H1 (cell line): ENCODE measurements at regions not wholly inside any gene's neighbourhood (a gene's known extent, or its start where the extent isn't known, plus 50 kb on each side); places are given as distances from the start of the nearest gene placed in this dataset.

Experiments
- CTCF ChIA-PET: fragments of 300-600 bp; sonication (Branson Sonifier 250); formaldehyde crosslinking; loops from one replicate; lab custom pipeline; 2021; ENCODE audit not compliant: partially characterized antibody; lab: Charles Lee
- POLR2A ChIA-PET: fragments of 300-600 bp; sonication (Branson Sonifier 250); formaldehyde crosslinking; loops from one replicate; lab custom pipeline; 2021; ENCODE audit warnings: inconsistent platforms; ENCODE audit not compliant: partially characterized antibody; lab: Charles Lee
- DNase-seq, 2 experiments: peaks; one replicate each; pipeline versions ENCODE4 v3.0.0 to v3.0.0-alpha.2; 2010 to 2022; ENCODE audit warnings: low spot score in 2 of 2, low read depth in 1 of 2, mixed read lengths in 1 of 2
- FAIRE-seq: peaks from 2 replicates; lab custom pipeline; 2011; peaks lifted over from hg19 to GRCh38; lab: Jason Lieb, UNC
- H2AFZ ChIP-seq: 2 replicates; pipeline ENCODE4 v1.8.1; 2012; ENCODE audit warnings: low read length, inconsistent platforms
- H2AK5ac ChIP-seq: 2 replicates; pipeline ENCODE4 v1.6.1; 2013; ENCODE audit warnings: low read depth, low read length
- H2BK120ac ChIP-seq: replicated peaks from 2 replicates; pipeline ENCODE3; 2013; ENCODE audit warnings: low read depth, low read length, inconsistent platforms
- H2BK12ac ChIP-seq: 2 replicates; pipeline ENCODE4 v1.6.1; 2013; ENCODE audit warnings: low read depth, low read length
- H2BK15ac ChIP-seq: 2 replicates; pipeline ENCODE4 v1.6.1; 2013; ENCODE audit warnings: low read length
- H2BK20ac ChIP-seq: 2 replicates; pipeline ENCODE4 v1.6.1; 2013; ENCODE audit warnings: low read length
- H2BK5ac ChIP-seq: 2 replicates; pipeline ENCODE4 v1.6.1; 2013; ENCODE audit warnings: low read depth, low read length
- H3K14ac ChIP-seq: 2 replicates; pipeline ENCODE4 v1.6.1; 2013; ENCODE audit warnings: inconsistent platforms; ENCODE audit not compliant: insufficient read length
- H3K18ac ChIP-seq: 2 replicates; pipeline ENCODE4 v1.6.1; 2013; ENCODE audit warnings: low read length; ENCODE audit errors: extremely low read depth
- H3K23ac ChIP-seq: 2 replicates; pipeline ENCODE4 v1.6.1; 2013; ENCODE audit warnings: inconsistent platforms; ENCODE audit not compliant: insufficient read length
- H3K23me2 ChIP-seq: 2 replicates; pipeline ENCODE4 v1.6.1; 2013; ENCODE audit warnings: low read depth, low read length
- H3K27ac ChIP-seq: 2 replicates; pipeline ENCODE4 v1.6.1; 2011; ENCODE audit warnings: low read depth, low read length, inconsistent platforms
- H3K27me3 ChIP-seq, 4 experiments: replicated peaks in 1 of 4; 1 replicate in 1 of 4; 2 replicates in 3 of 4; pipeline versions ENCODE4 v1.6.1 to v1.8.1; 2011 to 2013; ENCODE audit warnings: low read length in 3 of 4, mild to moderate bottlenecking in 3 of 4, inconsistent platforms in 2 of 4, mixed read lengths in 2 of 4, moderate library complexity in 1 of 4; ENCODE audit not compliant: control insufficient read depth in 3 of 4, insufficient read depth in 3 of 4; ENCODE audit errors: extremely low read depth in 1 of 4
- H3K36me3 ChIP-seq, 4 experiments: 2 replicates each; pipeline versions ENCODE4 v1.6.1 to v1.8.1; 2011 to 2013; ENCODE audit warnings: mild to moderate bottlenecking in 4 of 4, low read length in 3 of 4, moderate library complexity in 2 of 4, control low read depth in 1 of 4, inconsistent platforms in 1 of 4; ENCODE audit not compliant: insufficient read depth in 4 of 4, control insufficient read depth in 2 of 4
- H3K4ac ChIP-seq: replicated peaks from 2 replicates; pipeline ENCODE3; 2013; ENCODE audit warnings: low read length, low read depth, mixed read lengths, inconsistent platforms; ENCODE audit not compliant: insufficient read length
- H3K4me1 ChIP-seq, 4 experiments: replicated peaks in 1 of 4; 1 replicate in 1 of 4; 2 replicates in 3 of 4; pipeline versions ENCODE4 v1.6.1 to v1.8.1; 2011 to 2013; ENCODE audit warnings: low read length in 3 of 4, inconsistent platforms in 2 of 4, mixed read lengths in 1 of 4; ENCODE audit not compliant: insufficient read depth in 4 of 4, control insufficient read depth in 3 of 4
- H3K4me2 ChIP-seq, 2 experiments: 2 replicates each; pipeline versions ENCODE4 v1.6.1 to v1.8.1; 2011 to 2013; ENCODE audit warnings: low read depth in 2 of 2, low read length in 2 of 2, control low read depth in 1 of 2, inconsistent platforms in 1 of 2, mild to moderate bottlenecking in 1 of 2; ENCODE audit not compliant: insufficient read depth in 1 of 2
- H3K4me3 ChIP-seq, 4 experiments: fragments of 200-600, 300-600 bp in 1 of 4; sonication (generic), shearing (Covaris generic), sonication (Bioruptor Twin) in 1 of 4; 2 replicates each; pipeline versions ENCODE4 v1.5.1 to v1.8.1; 2011 to 2016; ENCODE audit warnings: low read length in 4 of 4, low read depth in 3 of 4, control low read depth in 2 of 4, inconsistent platforms in 2 of 4, mild to moderate bottlenecking in 2 of 4, mixed read lengths in 1 of 4, moderate library complexity in 1 of 4; ENCODE audit not compliant: insufficient read depth in 2 of 4; ENCODE audit errors: extremely low read depth in 1 of 4
- H3K56ac ChIP-seq: replicated peaks from 2 replicates; pipeline ENCODE3; 2013; ENCODE audit warnings: low read depth, mild to moderate bottlenecking, mixed read lengths, low read length, inconsistent platforms; ENCODE audit not compliant: insufficient read length
- H3K79me1 ChIP-seq: 2 replicates; pipeline ENCODE4 v1.6.1; 2013; ENCODE audit warnings: low read depth, low read length, control low read depth
- H3K79me2 ChIP-seq, 2 experiments: 2 replicates each; pipeline versions ENCODE4 v1.6.1 to v1.8.1; 2012 to 2013; ENCODE audit warnings: low read length in 2 of 2, mild to moderate bottlenecking in 2 of 2, inconsistent platforms in 1 of 2; ENCODE audit not compliant: insufficient read depth in 2 of 2, control insufficient read depth in 1 of 2
- H3K9ac ChIP-seq, 4 experiments: replicated peaks in 1 of 4; 1 replicate in 1 of 4; 2 replicates in 3 of 4; pipeline versions ENCODE4 v1.6.1 to v1.8.1; 2011 to 2013; ENCODE audit warnings: low read depth in 3 of 4, low read length in 3 of 4, control low read depth in 2 of 4, mild to moderate bottlenecking in 2 of 4, moderate library complexity in 2 of 4, inconsistent platforms in 1 of 4; ENCODE audit errors: extremely low read depth in 1 of 4
- H3K9me3 ChIP-seq, 2 experiments: 2 replicates each; pipeline versions ENCODE4 v1.6.1 to v1.8.1; 2012 to 2013; ENCODE audit warnings: mild to moderate bottlenecking in 2 of 2, moderate library complexity in 2 of 2, control low read depth in 1 of 2, inconsistent platforms in 1 of 2, low read depth in 1 of 2, low read length in 1 of 2, mixed read lengths in 1 of 2; ENCODE audit not compliant: insufficient read depth in 2 of 2
- H4K20me1 ChIP-seq, 2 experiments: replicated peaks in 1 of 2; 2 replicates each; pipeline versions ENCODE3 to v1.8.1; 2011 to 2013; ENCODE audit warnings: inconsistent platforms in 2 of 2, low read length in 2 of 2, mild to moderate bottlenecking in 1 of 2; ENCODE audit not compliant: insufficient read depth in 2 of 2, control insufficient read depth in 1 of 2
- H4K5ac ChIP-seq: 2 replicates; pipeline ENCODE4 v1.6.1; 2013; ENCODE audit warnings: low read length, low read depth, mixed read lengths, inconsistent platforms; ENCODE audit not compliant: insufficient read length
- H4K8ac ChIP-seq: 2 replicates; pipeline ENCODE4 v1.8.0; 2013; ENCODE audit warnings: mild to moderate bottlenecking, moderate library complexity, low read length, inconsistent platforms; ENCODE audit not compliant: insufficient read depth; ENCODE audit errors: extremely low read depth
- H4K91ac ChIP-seq: replicated peaks from 2 replicates; pipeline ENCODE3; 2013; ENCODE audit warnings: low read length, mixed read lengths, inconsistent platforms; ENCODE audit not compliant: insufficient read length
- BCL11A ChIP-seq, 2 experiments: IDR thresholded peaks; one replicate each; pipeline ENCODE4 v1.6.1; 2011; ENCODE audit warnings: low read depth in 2 of 2, low read length in 2 of 2, mild to moderate bottlenecking in 2 of 2
- EGR1 ChIP-seq: IDR thresholded peaks from 2 replicates; pipeline ENCODE4 v1.6.1; 2011; ENCODE audit warnings: low read depth, low read length, borderline replicate concordance
- GABPA ChIP-seq: IDR thresholded peaks from 2 replicates; pipeline ENCODE4 v1.6.1; 2011; ENCODE audit warnings: mild to moderate bottlenecking, low read length, moderate library complexity, borderline replicate concordance; ENCODE audit not compliant: insufficient read depth
- GTF2F1 ChIP-seq: IDR thresholded peaks from 2 replicates; pipeline ENCODE4 v1.6.1; 2012; ENCODE audit warnings: low read depth, low read length, improper control_type of control experiment, borderline replicate concordance
- HDAC6 ChIP-seq: IDR thresholded peaks from one replicate; pipeline ENCODE4 v1.7.1; 2012; ENCODE audit warnings: low read depth, mild to moderate bottlenecking, inconsistent platforms, low read length, moderate library complexity
- RAD21 ChIP-seq, 2 experiments: IDR thresholded peaks in 1 of 2; conservative IDR thresholded peaks in 1 of 2; 2 replicates each; pipeline ENCODE4 v1.6.1; 2011; ENCODE audit warnings: low read depth in 2 of 2, low read length in 2 of 2, improper control_type of control experiment in 1 of 2, inconsistent platforms in 1 of 2, mild to moderate bottlenecking in 1 of 2, moderate library complexity in 1 of 2
- RXRA ChIP-seq: IDR thresholded peaks from 2 replicates; pipeline ENCODE4 v1.6.1; 2011; ENCODE audit warnings: low read depth, mild to moderate bottlenecking, low read length, moderate library complexity; ENCODE audit not compliant: insufficient read depth
- SIX5 ChIP-seq: IDR thresholded peaks from 2 replicates; pipeline ENCODE4 v1.6.1; 2011; ENCODE audit warnings: mild to moderate bottlenecking, low read depth, low read length
- SP1 ChIP-seq: IDR thresholded peaks from 2 replicates; pipeline ENCODE4 v1.6.1; 2011; ENCODE audit warnings: low read depth, low read length
- TAF7 ChIP-seq: optimal IDR thresholded peaks from 2 replicates; pipeline ENCODE3; 2011; ENCODE audit warnings: low read depth, mild to moderate bottlenecking, inconsistent platforms, low read length, moderate library complexity, borderline replicate concordance
- YY1 ChIP-seq: IDR thresholded peaks from 2 replicates; pipeline ENCODE4 v1.6.1; 2011; ENCODE audit warnings: low read depth, mild to moderate bottlenecking, low read length
- WGBS, 2 experiments: shearing (Covaris generic) in 1 of 2; methylation state at CpG; one replicate each; pipeline versions ENCODE4 v1.1.6 to v1.1.7; 2013 to 2015; ENCODE audit warnings: low lambda C conversion rate in 2 of 2, mixed read lengths in 2 of 2, inconsistent platforms in 1 of 2, low coverage in 1 of 2, missing lambda C conversion rate in 1 of 2; ENCODE audit not compliant: insufficient replicate concordance in 2 of 2, insufficient coverage in 1 of 2, insufficient read length in 1 of 2; ENCODE audit errors: extremely low coverage in 1 of 2, missing lambda C conversion rate in 1 of 2; 5-methylcytosine and 5-hydroxymethylcytosine counted together
- TF ChIP-seq, protein P1 (sequence below): IDR thresholded peaks from 2 replicates; pipeline ENCODE4 v1.6.1; 2011; ENCODE audit warnings: low read length, improper control_type of control experiment
- TF ChIP-seq, protein P2 (sequence below): IDR thresholded peaks from 2 replicates; pipeline ENCODE4 v1.6.1; 2011; ENCODE audit warnings: low read depth, mild to moderate bottlenecking, low read length; ENCODE audit not compliant: insufficient read depth

DNA sequence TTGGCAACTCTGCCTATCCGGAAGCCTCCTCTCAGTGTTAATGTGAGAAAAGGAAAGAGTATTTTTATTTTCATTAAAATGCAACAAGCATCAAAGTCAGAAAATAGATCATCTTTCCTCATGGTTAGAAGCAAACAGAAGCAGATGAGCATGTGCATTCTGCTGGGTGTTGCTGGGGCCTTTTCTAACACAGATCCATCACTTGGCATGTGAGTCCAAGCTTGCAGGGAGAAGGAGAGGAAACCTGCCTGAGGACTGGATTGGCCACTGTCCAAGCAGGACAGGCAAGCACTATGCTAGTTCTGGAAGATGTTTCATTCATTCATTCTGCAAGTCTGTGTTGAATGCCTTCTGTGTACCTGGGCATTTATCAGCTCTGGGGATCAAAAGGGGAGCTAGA, 348.7 kb upstream of the PCSK5 start:
- peak overlapping the region; percentile 72; the same call in 1 of the 2 replicates for H2BK20ac ChIP-seq
- H2BK5ac ChIP-seq = no peak overlapping the region
- no peaks in the 10 kb centered on the region for H3K23me2 ChIP-seq
- H2BK12ac ChIP-seq = no peak overlapping the region
- H3K9me3 ChIP-seq = peaks cover 0 to 3% of the 10 kb centered on the region in 2 experiments; a peak in 1 of 4 replicates
- no peak overlapping the region for H4K8ac ChIP-seq
- no peak overlapping the region for H2BK15ac ChIP-seq
- 86% methylated on average over 1 of the region's 1 CpG; no CpG with 5 or more reads in 1 of the 2 experiments for WGBS, 2 experiments
- H3K79me2 ChIP-seq = no peaks in the 10 kb centered on the region
- H4K91ac ChIP-seq = no peak overlapping the region
- no peak overlapping the region for H3K56ac ChIP-seq
- no peak overlapping the region for H3K18ac ChIP-seq
- H3K4me2 ChIP-seq = no peak overlapping the region
- no peak overlapping the region for H2AK5ac ChIP-seq
- no peak for FAIRE-seq
- H4K5ac ChIP-seq = no peak overlapping the region
- no peaks in the 10 kb centered on the region for H3K4me1 ChIP-seq
- no peaks in the 10 kb centered on the region for H3K36me3 ChIP-seq
- H3K14ac ChIP-seq = no peak overlapping the region
- H3K27ac ChIP-seq = no peak overlapping the region
- no peaks in the 10 kb centered on the region for H3K27me3 ChIP-seq
- H3K4ac ChIP-seq = no peak overlapping the region
- ChIA-PET POLR2A (no interaction called here), CTCF (no interaction called here)
- no peak overlapping the region for H3K9ac ChIP-seq
- DNase-seq = no peak
- H3K79me1 ChIP-seq = no peaks in the 10 kb centered on the region
- no peak overlapping the region for H3K4me3 ChIP-seq
- no peak overlapping the region for H3K23ac ChIP-seq
- no peaks in the 10 kb centered on the region for H4K20me1 ChIP-seq
- H2AFZ ChIP-seq = peak overlapping the region; percentile 84
- no peak overlapping the region for H2BK120ac ChIP-seq
- TF ChIP-seq GABPA (no peak), RAD21 (IDR thresholded peaks at IDR 0.05 in 1 of 2, conservative IDR thresholded peaks at IDR 0.05 in 1 of 2; ENCODE audit: low read depth in 2 of 2, low read length in 2 of 2) (no peak), SP1 (no peak), TAF7 (no peak), BCL11A (IDR thresholded peaks at IDR 0.05; ENCODE audit: low read depth in 2 of 2, low read length in 2 of 2) (no peak), GTF2F1 (no peak), SIX5 (no peak), EGR1 (no peak), RXRA (no peak), YY1 (no peak), HDAC6 (no peak)
- TF ChIP-seq, protein P1, sequence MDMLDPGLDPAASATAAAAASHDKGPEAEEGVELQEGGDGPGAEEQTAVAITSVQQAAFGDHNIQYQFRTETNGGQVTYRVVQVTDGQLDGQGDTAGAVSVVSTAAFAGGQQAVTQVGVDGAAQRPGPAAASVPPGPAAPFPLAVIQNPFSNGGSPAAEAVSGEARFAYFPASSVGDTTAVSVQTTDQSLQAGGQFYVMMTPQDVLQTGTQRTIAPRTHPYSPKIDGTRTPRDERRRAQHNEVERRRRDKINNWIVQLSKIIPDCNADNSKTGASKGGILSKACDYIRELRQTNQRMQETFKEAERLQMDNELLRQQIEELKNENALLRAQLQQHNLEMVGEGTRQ = no peak
- TF ChIP-seq, protein P2, sequence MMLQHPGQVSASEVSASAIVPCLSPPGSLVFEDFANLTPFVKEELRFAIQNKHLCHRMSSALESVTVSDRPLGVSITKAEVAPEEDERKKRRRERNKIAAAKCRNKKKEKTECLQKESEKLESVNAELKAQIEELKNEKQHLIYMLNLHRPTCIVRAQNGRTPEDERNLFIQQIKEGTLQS = no peak
